ENCODE measurements at regions not wholly inside any gene's neighbourhood (a gene's known extent, or its start where the extent isn't known, plus 50 kb on each side); places are given as distances from the start of the nearest gene placed in this dataset.

DNA sequence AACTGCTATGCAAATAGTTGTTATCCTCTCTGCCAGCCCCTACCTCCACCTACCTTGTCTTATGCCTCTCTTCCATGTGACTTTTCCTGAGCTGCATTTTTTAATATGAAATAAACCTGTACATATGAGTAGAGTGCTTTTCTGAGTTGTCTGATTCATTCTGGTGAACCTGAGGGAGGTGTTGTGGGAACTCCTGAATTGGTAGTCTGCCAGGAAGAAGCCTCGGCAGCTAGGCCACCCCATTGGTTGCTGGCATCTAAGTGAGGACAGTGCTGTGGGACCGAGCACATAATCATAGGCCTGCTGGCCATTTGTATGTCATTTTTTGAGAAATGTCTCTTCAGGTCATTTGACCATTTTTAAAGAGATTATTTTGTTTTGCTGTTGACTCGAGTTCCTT lies 1146.8 kb downstream of the UQCRFS1 start:
- TF ChIP-seq SMC3 (IDR thresholded peaks at IDR 0.05) = no peak
- TF ChIP-seq, protein P1, sequence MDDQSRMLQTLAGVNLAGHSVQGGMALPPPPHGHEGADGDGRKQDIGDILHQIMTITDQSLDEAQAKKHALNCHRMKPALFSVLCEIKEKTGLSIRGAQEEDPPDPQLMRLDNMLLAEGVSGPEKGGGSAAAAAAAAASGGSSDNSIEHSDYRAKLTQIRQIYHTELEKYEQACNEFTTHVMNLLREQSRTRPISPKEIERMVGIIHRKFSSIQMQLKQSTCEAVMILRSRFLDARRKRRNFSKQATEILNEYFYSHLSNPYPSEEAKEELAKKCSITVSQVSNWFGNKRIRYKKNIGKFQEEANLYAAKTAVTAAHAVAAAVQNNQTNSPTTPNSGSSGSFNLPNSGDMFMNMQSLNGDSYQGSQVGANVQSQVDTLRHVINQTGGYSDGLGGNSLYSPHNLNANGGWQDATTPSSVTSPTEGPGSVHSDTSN (IDR thresholded peaks at IDR 0.05) = no peak

All from A549 (cell line).